HEK293T (cell line): ENCODE measurements at regions not wholly inside any gene's neighbourhood (a gene's known extent, or its start where the extent isn't known, plus 50 kb on each side); places are given as distances from the start of the nearest gene placed in this dataset.

Experiments used
- BHLHE40 ChIP-seq: fragments of 450-650 bp; IDR thresholded peaks from 2 replicates; pipeline ENCODE4 v1.6.1; 2016; ENCODE audit warnings: mild to moderate bottlenecking, moderate library complexity, borderline replicate concordance
- FOXM1 ChIP-seq: fragments of 450-650 bp; IDR thresholded peaks from 2 replicates; pipeline ENCODE4 v1.6.1; 2017; ENCODE audit warnings: mild to moderate bottlenecking, borderline replicate concordance
- HDGF ChIP-seq: fragments of 450-650 bp; IDR thresholded peaks from 2 replicates; pipeline ENCODE4 v1.6.1; 2017; ENCODE audit warnings: antibody characterized with exemption, borderline replicate concordance

DNA sequence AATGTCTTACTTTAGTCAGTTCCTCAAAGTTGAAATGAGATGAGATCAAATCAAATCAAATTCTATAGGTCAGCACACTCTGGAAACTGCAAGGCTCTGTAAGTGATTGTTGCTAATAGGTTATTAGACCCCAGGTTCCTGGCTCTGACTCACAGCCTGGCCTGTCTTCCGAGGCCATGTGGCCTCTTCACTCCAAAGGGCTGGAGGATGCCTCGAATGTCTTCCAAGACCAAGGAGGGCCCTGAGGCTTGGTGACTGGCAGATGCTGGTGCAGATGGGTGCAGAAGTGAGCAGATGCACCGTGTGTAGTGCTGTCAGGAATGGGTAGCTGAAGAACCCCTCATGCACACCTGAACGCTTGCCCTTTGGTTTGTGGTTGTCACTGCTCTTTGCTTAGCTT lies 113.4 kb downstream of the MAB21L3 start:
- TF ChIP-seq HDGF (no peak), FOXM1 (no peak), BHLHE40 (no peak)
